ENCODE measurements at regions not wholly inside any gene's neighbourhood (a gene's known extent, or its start where the extent isn't known, plus 50 kb on each side); places are given as distances from the start of the nearest gene placed in this dataset.

DNA sequence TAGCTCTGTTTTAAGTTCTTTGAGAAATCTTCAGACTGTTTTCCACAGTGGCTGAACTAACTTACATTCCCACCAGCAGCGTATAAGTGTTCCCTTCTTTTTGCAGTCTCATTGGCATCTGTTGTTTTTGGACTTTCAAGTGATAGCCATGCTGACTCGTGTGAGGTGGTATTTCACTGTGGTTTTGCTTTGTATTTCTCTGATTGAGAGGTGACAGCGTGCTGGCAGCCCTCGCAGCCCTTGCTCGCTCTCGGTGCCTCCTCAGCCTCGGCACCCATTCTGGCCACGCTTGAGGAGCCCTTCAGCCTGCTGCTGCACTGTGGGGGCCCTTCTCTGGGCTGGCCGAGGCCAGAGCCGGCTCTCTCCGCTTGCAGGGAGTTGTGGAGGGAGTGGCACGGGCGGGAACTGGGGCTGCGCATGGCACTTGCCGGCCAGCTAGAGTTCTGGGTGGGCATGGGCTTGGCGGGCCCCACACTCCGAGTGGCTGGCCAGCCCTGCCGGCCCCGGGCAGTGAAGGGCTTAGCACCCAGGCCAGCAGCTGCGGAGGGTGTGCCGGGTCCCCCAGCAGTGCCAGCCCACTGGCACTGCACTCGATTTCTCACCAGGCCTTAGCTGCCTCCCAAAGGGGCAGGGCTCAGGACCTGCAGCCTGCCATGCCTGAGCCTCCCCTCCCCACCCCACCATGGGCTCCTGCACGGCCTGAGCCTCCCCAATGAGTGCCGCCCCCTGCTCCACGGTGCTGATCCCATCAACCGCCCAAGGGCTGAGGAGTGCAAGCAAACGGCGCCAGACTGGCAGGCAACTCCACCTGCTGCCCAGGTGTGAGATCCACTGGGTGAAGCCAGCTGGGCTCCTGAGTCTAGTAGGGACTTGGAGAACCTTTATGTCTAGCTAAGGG, 151.8 kb downstream of the IRS1 start:
- TF ChIP-seq, protein P1, sequence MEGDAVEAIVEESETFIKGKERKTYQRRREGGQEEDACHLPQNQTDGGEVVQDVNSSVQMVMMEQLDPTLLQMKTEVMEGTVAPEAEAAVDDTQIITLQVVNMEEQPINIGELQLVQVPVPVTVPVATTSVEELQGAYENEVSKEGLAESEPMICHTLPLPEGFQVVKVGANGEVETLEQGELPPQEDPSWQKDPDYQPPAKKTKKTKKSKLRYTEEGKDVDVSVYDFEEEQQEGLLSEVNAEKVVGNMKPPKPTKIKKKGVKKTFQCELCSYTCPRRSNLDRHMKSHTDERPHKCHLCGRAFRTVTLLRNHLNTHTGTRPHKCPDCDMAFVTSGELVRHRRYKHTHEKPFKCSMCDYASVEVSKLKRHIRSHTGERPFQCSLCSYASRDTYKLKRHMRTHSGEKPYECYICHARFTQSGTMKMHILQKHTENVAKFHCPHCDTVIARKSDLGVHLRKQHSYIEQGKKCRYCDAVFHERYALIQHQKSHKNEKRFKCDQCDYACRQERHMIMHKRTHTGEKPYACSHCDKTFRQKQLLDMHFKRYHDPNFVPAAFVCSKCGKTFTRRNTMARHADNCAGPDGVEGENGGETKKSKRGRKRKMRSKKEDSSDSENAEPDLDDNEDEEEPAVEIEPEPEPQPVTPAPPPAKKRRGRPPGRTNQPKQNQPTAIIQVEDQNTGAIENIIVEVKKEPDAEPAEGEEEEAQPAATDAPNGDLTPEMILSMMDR (IDR thresholded peaks at IDR 0.05) = no peak
- TF ChIP-seq POLR2A (IDR thresholded peaks at IDR 0.05; ENCODE audit: low read length) (no peak), EP300 (IDR thresholded peaks at IDR 0.05) (no peak), CBX8 (IDR thresholded peaks at IDR 0.05) (no peak), JUNB (IDR thresholded peaks at IDR 0.05) (no peak), RAD21 (conservative IDR thresholded peaks at IDR 0.05 in 1 of 2, IDR thresholded peaks at IDR 0.05 in 1 of 2) (no peak), BHLHE40 (IDR thresholded peaks at IDR 0.05; ENCODE audit: low read depth, low read length) (no peak), MAFK (IDR thresholded peaks at IDR 0.05; ENCODE audit: partially characterized antibody) (no peak), SMC3 (IDR thresholded peaks at IDR 0.05) (no peak), RFX5 (IDR thresholded peaks at IDR 0.05) (no peak)
- TF ChIP-seq, protein P2, sequence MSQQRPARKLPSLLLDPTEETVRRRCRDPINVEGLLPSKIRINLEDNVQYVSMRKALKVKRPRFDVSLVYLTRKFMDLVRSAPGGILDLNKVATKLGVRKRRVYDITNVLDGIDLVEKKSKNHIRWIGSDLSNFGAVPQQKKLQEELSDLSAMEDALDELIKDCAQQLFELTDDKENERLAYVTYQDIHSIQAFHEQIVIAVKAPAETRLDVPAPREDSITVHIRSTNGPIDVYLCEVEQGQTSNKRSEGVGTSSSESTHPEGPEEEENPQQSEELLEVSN (IDR thresholded peaks at IDR 0.05; ENCODE audit: borderline replicate concordance, low read depth) = no peak
- TF ChIP-seq, protein P3, sequence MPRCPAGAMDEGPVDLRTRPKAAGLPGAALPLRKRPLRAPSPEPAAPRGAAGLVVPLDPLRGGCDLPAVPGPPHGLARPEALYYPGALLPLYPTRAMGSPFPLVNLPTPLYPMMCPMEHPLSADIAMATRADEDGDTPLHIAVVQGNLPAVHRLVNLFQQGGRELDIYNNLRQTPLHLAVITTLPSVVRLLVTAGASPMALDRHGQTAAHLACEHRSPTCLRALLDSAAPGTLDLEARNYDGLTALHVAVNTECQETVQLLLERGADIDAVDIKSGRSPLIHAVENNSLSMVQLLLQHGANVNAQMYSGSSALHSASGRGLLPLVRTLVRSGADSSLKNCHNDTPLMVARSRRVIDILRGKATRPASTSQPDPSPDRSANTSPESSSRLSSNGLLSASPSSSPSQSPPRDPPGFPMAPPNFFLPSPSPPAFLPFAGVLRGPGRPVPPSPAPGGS (IDR thresholded peaks at IDR 0.05) = no peak
- TF ChIP-seq, protein P4, sequence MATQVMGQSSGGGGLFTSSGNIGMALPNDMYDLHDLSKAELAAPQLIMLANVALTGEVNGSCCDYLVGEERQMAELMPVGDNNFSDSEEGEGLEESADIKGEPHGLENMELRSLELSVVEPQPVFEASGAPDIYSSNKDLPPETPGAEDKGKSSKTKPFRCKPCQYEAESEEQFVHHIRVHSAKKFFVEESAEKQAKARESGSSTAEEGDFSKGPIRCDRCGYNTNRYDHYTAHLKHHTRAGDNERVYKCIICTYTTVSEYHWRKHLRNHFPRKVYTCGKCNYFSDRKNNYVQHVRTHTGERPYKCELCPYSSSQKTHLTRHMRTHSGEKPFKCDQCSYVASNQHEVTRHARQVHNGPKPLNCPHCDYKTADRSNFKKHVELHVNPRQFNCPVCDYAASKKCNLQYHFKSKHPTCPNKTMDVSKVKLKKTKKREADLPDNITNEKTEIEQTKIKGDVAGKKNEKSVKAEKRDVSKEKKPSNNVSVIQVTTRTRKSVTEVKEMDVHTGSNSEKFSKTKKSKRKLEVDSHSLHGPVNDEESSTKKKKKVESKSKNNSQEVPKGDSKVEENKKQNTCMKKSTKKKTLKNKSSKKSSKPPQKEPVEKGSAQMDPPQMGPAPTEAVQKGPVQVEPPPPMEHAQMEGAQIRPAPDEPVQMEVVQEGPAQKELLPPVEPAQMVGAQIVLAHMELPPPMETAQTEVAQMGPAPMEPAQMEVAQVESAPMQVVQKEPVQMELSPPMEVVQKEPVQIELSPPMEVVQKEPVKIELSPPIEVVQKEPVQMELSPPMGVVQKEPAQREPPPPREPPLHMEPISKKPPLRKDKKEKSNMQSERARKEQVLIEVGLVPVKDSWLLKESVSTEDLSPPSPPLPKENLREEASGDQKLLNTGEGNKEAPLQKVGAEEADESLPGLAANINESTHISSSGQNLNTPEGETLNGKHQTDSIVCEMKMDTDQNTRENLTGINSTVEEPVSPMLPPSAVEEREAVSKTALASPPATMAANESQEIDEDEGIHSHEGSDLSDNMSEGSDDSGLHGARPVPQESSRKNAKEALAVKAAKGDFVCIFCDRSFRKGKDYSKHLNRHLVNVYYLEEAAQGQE (IDR thresholded peaks at IDR 0.05) = no peak
- TF ChIP-seq, protein P5, sequence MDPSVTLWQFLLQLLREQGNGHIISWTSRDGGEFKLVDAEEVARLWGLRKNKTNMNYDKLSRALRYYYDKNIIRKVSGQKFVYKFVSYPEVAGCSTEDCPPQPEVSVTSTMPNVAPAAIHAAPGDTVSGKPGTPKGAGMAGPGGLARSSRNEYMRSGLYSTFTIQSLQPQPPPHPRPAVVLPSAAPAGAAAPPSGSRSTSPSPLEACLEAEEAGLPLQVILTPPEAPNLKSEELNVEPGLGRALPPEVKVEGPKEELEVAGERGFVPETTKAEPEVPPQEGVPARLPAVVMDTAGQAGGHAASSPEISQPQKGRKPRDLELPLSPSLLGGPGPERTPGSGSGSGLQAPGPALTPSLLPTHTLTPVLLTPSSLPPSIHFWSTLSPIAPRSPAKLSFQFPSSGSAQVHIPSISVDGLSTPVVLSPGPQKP (IDR thresholded peaks at IDR 0.05; ENCODE audit: low read depth, low read length) = no peak

Measured in A549 (cell line).